Lower leg skin (tissue), 4 donors: ENCODE measurements at regions not wholly inside any gene's neighbourhood (a gene's known extent, or its start where the extent isn't known, plus 50 kb on each side); places are given as distances from the start of the nearest gene placed in this dataset.

Source experiments
- DNase-seq, 2 donors: peaks; one replicate each; pipeline ENCODE4 v3.0.0-alpha.2; 2019; ENCODE audit warnings: low spot score in 2 of 2
- H3K4me3 ChIP-seq: fragments of 200-600 bp; sonication (generic); 2 replicates; pipeline ENCODE4 v1.5.1; 2017; ENCODE audit warnings: mild to moderate bottlenecking, low read depth; ENCODE audit not compliant: poor library complexity, severe bottlenecking
- POLR2A ChIP-seq, 2 donors: fragments of 450-650 bp; IDR thresholded peaks; one replicate each; pipeline ENCODE4 v1.6.1; 2016 to 2017; ENCODE audit warnings: antibody characterized with exemption in 2 of 2, mild to moderate bottlenecking in 1 of 2, moderate library complexity in 1 of 2
- WGBS, 2 donors: methylation state at CpG; one replicate each; pipeline ENCODE4 v1.1.5; 2018; 5-methylcytosine and 5-hydroxymethylcytosine counted together
- intact Hi-C: fragments of 100-400 bp; cut with DNase I; formaldehyde crosslinking; loops from one replicate; pipeline ENCODE4 v1.15.0; 2023; ENCODE audit warnings: low total_unique reads
- TF ChIP-seq, protein P1 (sequence below), 3 donors: fragments of 450-650 bp; IDR thresholded peaks; one replicate each; pipeline ENCODE4 v1.5.1; 2016; ENCODE audit warnings: antibody characterized with exemption in 3 of 3, mild to moderate bottlenecking in 3 of 3, moderate library complexity in 2 of 3

DNA sequence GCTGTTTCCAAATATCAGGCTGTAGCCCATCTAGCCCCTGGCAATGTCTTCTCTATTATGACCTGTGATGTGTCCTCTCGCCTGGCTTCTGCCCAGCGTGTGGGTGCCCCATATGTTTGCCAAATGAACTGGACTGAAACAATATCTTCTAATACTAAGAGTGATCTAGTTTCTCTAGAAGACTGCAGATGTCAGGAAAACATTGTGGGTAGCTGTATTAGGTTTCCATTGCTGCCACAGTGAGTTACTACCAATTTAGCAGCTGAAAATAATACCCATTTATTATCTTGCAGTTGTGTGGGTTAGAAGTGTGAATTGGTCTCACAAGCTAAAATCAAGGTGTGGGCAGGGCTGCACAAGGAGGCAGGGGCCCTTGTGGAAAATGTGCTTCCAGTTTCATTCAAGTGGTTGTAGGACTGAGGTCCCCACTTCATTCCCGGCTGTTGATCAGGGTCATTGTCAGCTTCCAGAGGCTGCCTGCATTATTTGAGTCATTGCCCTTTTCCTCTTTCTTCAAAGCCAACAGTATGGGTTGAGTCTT lies 202.8 kb upstream of the BMPER start:
- 84 to 96% methylated on average over 3 of the region's 3 CpGs for WGBS, 2 donors
- intact Hi-C loops: no loop called here
- DNase-seq: no peak
- TF ChIP-seq, protein P1, sequence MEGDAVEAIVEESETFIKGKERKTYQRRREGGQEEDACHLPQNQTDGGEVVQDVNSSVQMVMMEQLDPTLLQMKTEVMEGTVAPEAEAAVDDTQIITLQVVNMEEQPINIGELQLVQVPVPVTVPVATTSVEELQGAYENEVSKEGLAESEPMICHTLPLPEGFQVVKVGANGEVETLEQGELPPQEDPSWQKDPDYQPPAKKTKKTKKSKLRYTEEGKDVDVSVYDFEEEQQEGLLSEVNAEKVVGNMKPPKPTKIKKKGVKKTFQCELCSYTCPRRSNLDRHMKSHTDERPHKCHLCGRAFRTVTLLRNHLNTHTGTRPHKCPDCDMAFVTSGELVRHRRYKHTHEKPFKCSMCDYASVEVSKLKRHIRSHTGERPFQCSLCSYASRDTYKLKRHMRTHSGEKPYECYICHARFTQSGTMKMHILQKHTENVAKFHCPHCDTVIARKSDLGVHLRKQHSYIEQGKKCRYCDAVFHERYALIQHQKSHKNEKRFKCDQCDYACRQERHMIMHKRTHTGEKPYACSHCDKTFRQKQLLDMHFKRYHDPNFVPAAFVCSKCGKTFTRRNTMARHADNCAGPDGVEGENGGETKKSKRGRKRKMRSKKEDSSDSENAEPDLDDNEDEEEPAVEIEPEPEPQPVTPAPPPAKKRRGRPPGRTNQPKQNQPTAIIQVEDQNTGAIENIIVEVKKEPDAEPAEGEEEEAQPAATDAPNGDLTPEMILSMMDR (IDR thresholded peaks at IDR 0.05): no peak
- no peak for TF ChIP-seq POLR2A (IDR thresholded peaks at IDR 0.05)
- H3K4me3 ChIP-seq: no peak overlapping the region

DNA sequence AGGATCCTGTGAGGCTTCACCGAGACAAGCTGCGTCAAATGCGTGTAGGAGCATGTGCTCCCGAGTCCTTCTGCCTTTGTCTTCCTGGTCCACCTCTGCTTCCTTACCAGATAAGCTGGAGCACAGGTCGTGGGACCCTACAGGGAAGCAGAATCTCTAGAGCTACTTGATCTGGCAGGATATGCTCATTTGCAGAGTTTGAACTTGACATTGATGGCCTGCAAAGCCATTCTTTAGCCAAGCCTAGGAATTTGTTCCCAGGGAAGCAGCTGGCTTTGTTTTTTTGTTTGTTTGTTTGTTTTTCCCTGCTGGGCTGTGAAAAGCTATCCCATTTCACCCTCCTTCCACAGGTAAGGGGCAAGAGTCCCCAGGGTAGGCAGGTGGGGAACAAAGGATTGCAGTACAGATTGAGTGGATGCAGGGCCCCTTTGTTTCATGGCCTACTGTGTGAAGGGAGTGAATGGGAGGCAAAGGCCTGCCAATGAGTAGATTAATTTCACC lies 200.0 kb upstream of the BMPER start:
- intact Hi-C loops: no loop called here

DNA sequence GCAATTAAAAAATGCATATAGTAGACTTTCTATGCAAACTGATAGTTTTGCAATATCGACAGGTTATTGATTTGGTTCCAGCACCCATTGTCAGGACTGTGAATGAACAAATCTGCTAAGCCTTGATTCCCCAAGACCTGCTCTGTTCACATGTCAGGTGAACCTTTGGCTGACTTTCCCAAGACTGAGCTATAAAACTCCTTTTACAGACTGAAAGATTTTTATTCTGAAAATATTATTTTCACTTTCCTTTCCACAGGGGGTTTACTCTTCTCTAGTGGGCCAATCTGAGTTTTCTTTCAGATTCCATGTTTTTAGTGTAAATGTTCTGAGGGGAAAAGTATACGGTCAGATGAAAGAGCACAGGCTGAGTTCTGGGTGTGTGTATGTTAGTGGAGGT lies 199.2 kb upstream of the BMPER start:
- no peak for DNase-seq
- intact Hi-C loops: no loop called here
- 81 to 90% methylated on average over 2 of the region's 2 CpGs for WGBS, 2 donors

More for the DNA sequence above, 200.0 kb upstream of the BMPER start:
- DNase-seq: no peak
- WGBS, 2 donors: 89 to 91% methylated on average over 5 of the region's 5 CpGs
- TF ChIP-seq, protein P1 (IDR thresholded peaks at IDR 0.05): no peak
- TF ChIP-seq POLR2A (IDR thresholded peaks at IDR 0.05): no peak
- H3K4me3 ChIP-seq: no peak overlapping the region

DNA sequence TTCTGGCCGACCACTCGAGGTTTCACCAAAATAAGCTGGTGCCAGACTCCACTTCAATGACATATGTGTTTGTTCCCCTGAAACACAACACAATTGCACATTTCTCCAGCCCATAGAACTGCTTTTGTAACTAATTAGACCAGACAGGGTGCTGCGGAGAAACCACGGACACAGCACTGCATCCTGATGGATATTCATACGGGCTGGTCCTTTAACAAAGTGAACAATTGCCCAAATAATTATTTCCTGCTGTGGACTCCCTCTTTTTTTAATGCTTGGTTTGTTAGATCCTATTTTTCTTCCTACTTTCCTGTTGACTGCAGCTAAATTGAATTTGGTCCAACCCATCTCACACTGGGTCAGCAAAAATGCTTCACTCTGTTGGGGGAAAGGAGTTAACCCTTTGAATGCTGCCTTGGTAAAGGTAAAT lies 198.6 kb upstream of the BMPER start:
- intact Hi-C loops: no loop called here
- no peak for DNase-seq
- H3K4me3 ChIP-seq: no peak overlapping the region
- 43 to 52% methylated on average over 5 of the region's 5 CpGs for WGBS, 2 donors
- no peak for TF ChIP-seq POLR2A (IDR thresholded peaks at IDR 0.05)

More for the DNA sequence above, 199.2 kb upstream of the BMPER start:
- no peak overlapping the region for H3K4me3 ChIP-seq
- TF ChIP-seq, protein P1 (IDR thresholded peaks at IDR 0.05): no peak
- no peak for TF ChIP-seq POLR2A (IDR thresholded peaks at IDR 0.05)

DNA sequence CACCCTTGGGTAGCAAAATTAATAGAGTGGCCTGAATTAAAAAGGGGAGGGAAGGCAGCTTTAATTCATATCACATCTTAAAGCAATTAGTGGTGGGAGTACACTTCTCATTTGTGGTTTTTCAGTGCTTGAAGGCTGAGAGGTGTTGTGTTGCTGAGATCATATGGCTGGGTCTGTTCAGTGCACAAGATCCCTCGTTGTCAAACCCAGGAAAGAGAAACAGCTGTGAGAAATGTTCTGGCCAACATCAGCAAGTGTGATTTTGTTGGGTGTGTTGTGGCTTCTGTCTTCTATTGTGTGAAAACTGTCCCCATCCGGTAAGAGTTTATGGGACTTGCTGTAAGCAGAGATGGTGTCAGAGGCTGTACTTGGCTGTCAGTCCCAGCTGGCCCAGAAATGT lies 197.9 kb upstream of the BMPER start:
- TF ChIP-seq, protein P1 (IDR thresholded peaks at IDR 0.05): no peak
- no peak for TF ChIP-seq POLR2A (IDR thresholded peaks at IDR 0.05)

DNA sequence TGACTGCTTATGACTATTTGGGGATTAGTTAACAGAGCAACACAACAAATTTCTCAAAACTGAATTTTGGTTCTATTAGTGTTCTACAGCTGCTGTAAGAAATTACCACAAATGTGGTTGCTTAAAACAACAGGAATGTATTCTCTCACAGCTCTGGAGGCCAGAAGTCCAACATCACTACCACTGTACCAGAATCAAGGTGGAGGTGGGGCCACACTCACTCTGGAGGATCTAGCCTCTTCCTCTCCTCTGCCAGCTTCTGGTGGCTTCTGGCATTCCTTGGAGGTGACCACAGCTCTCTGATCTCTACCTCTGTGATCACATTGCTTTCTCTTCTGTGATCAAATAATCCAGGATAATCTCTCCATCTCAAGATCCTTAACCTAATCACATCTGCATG lies 194.7 kb upstream of the BMPER start:
- DNase-seq: no peak
- intact Hi-C loops: no loop called here
- H3K4me3 ChIP-seq: no peak overlapping the region
- no peak for TF ChIP-seq POLR2A (IDR thresholded peaks at IDR 0.05)

More for the DNA sequence above, 197.9 kb upstream of the BMPER start:
- no peak for DNase-seq
- intact Hi-C loops: no loop called here
- 47 to 62% methylated on average over 2 of the region's 2 CpGs for WGBS, 2 donors
- H3K4me3 ChIP-seq: no peak overlapping the region
